ENCODE measurements at regions not wholly inside any gene's neighbourhood (a gene's known extent, or its start where the extent isn't known, plus 50 kb on each side); places are given as distances from the start of the nearest gene placed in this dataset.

DNA sequence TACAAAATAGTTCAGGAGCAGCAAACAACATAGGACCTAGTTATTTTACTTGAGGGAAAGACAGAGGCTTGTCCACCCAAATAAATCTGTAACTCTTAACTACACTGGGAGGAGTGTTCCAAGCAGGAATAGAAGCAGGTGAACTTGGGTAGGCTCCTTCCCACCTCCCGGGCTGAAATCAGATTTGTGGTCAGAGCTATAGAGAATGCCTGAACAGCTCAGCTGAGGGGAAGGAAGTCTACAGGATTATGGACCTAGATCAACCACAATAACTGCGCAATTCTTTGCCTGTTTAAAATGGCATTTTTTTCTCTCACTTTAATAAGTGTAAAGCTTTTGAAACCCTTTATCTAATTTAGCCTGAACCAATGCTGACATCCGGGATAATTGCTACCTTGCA lies 73.5 kb upstream of the IRS2 start:
- Histone ChIP-seq H3K36me3 (ENCODE audit: insufficient read depth, low read length) (no peaks in the 10 kb centered on the region), H3K79me2 (ENCODE audit: control insufficient read depth, insufficient read depth, low read length, unreplicated experiment) (no peaks in the 10 kb centered on the region), H2AFZ (ENCODE audit: low read length, unreplicated experiment) (no peak overlapping the region), H3K27ac (ENCODE audit: low read depth, low read length) (no peak overlapping the region), H3K4me1 (ENCODE audit: control insufficient read depth, insufficient read depth, low read length, unreplicated experiment) (peaks cover 15% of the 10 kb centered on the region), H3K4me3 (ENCODE audit: low read depth, low read length) (no peak overlapping the region), H3K27me3 (ENCODE audit: insufficient read depth, low read length) (peaks cover 4% of the 10 kb centered on the region; the same call in 1 of the 2 replicates)

DNA sequence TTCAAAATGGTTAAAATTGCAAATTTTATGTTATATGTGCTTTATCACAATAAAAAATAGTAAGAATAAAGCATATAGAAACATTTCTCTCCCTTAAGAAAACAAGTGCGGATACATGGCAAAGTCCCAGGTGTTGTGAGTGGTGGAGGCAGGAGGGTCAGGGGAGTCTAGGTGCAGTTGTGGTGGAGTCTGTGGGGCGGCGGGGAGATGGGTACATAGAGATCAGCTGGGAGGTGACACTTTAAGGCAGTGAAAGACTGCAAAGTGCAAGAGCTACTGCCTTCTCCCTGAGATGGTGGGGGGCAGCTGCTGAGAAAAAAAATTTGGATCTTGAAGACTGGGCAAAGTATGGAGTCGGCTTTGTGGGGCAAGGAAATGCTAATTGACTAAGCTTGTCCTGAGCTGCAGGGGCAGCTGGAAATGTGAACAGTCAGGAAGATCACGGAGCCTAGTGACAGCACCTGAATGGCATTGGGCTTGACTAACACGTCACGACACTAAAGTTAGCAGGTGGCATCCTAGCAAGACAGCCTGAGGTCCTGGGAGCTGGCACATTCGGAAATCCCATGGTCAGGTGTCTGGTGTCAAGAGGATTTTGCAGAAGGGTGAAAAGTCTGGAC lies 72.9 kb upstream of the IRS2 start:
- no peak overlapping the region for H3K4me3 ChIP-seq (ENCODE audit: low read depth, low read length)
- H3K36me3 ChIP-seq (ENCODE audit: insufficient read depth, low read length) = no peaks in the 10 kb centered on the region
- H3K4me1 ChIP-seq (ENCODE audit: control insufficient read depth, insufficient read depth, low read length, unreplicated experiment) = peaks cover 15% of the 10 kb centered on the region

DNA sequence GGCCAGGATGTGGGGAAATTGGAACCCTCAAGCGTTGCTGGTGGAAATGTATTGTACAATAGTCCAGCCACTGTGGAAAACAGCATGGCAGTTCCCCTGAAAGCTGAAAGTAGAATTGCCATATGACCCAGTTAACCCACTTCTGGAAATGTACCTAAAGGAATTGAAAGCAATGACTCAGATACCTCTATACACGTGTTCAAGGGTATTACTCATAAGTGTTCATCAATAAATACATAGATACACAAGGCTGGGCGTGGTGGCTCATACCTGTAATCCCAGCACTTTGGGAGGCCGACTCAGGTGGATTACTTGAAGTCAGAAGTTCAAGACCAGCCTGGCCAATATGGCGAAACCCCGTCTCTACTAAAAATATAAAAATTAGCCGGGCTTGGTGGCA lies 71.9 kb upstream of the IRS2 start:
- Histone ChIP-seq H3K27ac (ENCODE audit: low read depth, low read length) (no peak overlapping the region), H3K79me2 (ENCODE audit: control insufficient read depth, insufficient read depth, low read length, unreplicated experiment) (no peaks in the 10 kb centered on the region), H3K4me3 (ENCODE audit: low read depth, low read length) (no peak overlapping the region), H3K27me3 (ENCODE audit: insufficient read depth, low read length) (peaks cover 4% of the 10 kb centered on the region; the same call in 1 of the 2 replicates), H2AFZ (ENCODE audit: low read length, unreplicated experiment) (no peak overlapping the region), H3K36me3 (ENCODE audit: insufficient read depth, low read length) (no peaks in the 10 kb centered on the region), H3K4me1 (ENCODE audit: control insufficient read depth, insufficient read depth, low read length, unreplicated experiment) (peaks cover 15% of the 10 kb centered on the region)

More for the DNA sequence above, 72.9 kb upstream of the IRS2 start:
- Histone ChIP-seq H3K79me2 (ENCODE audit: control insufficient read depth, insufficient read depth, low read length, unreplicated experiment) (no peaks in the 10 kb centered on the region), H3K27me3 (ENCODE audit: insufficient read depth, low read length) (peaks cover 4% of the 10 kb centered on the region; the same call in 1 of the 2 replicates), H2AFZ (ENCODE audit: low read length, unreplicated experiment) (no peak overlapping the region), H3K27ac (ENCODE audit: low read depth, low read length) (no peak overlapping the region)

DNA sequence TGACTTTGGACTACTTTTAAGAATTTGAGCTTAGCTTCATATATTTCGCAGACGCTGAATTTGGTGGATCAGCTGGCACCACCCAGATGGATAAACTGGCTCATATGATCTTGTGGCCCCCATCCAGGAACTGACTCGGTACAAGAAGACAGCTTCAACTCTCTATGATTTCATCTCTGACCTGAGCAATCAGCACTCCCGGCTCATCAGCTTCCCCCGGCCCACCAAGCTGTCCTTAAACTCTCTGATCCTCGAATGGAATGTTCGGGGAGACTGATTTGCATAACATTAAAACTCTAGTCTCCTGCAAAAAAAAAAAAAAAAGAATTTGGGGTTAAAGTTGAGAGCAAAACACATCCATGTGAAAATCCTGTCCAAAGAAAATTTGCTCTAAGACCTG lies 71.4 kb upstream of the IRS2 start:
- H3K4me3 ChIP-seq (ENCODE audit: low read depth, low read length) = no peak overlapping the region
- H3K4me1 ChIP-seq (ENCODE audit: control insufficient read depth, insufficient read depth, low read length, unreplicated experiment) = peaks cover 10% of the 10 kb centered on the region
- no peaks in the 10 kb centered on the region for H3K36me3 ChIP-seq (ENCODE audit: insufficient read depth, low read length)
- no peak overlapping the region for H3K27ac ChIP-seq (ENCODE audit: low read depth, low read length)
- no peak overlapping the region for H2AFZ ChIP-seq (ENCODE audit: low read length, unreplicated experiment)
- H3K79me2 ChIP-seq (ENCODE audit: control insufficient read depth, insufficient read depth, low read length, unreplicated experiment) = no peaks in the 10 kb centered on the region
- peaks cover 4% of the 10 kb centered on the region; the same call in 1 of the 2 replicates for H3K27me3 ChIP-seq (ENCODE audit: insufficient read depth, low read length)

DNA sequence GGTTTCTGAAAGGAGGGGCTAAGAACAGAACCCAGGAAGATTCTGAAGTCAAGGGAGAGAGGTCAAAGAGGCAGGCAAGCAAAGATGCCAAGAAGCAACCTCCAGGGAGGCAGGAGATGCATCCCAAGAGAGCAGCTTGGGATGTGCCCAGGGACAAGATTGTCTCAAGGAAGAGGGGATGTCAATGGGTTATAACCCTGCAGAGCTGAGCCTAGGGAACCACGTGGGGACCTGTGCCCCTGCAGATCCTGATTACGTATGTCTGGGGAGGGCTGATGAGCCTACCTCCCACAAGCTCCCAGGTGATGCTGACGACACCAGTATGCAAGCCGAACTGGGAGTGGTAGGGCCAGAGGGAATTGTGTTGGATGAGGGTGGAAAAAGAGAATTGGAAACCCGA lies 70.9 kb upstream of the IRS2 start:
- peaks cover 4% of the 10 kb centered on the region; the same call in 1 of the 2 replicates for H3K27me3 ChIP-seq (ENCODE audit: insufficient read depth, low read length)
- H2AFZ ChIP-seq (ENCODE audit: low read length, unreplicated experiment) = no peak overlapping the region
- H3K4me1 ChIP-seq (ENCODE audit: control insufficient read depth, insufficient read depth, low read length, unreplicated experiment) = peaks cover 5% of the 10 kb centered on the region
- H3K4me3 ChIP-seq (ENCODE audit: low read depth, low read length) = no peak overlapping the region
- no peaks in the 10 kb centered on the region for H3K36me3 ChIP-seq (ENCODE audit: insufficient read depth, low read length)
- no peaks in the 10 kb centered on the region for H3K79me2 ChIP-seq (ENCODE audit: control insufficient read depth, insufficient read depth, low read length, unreplicated experiment)
- no peak overlapping the region for H3K27ac ChIP-seq (ENCODE audit: low read depth, low read length)

DNA sequence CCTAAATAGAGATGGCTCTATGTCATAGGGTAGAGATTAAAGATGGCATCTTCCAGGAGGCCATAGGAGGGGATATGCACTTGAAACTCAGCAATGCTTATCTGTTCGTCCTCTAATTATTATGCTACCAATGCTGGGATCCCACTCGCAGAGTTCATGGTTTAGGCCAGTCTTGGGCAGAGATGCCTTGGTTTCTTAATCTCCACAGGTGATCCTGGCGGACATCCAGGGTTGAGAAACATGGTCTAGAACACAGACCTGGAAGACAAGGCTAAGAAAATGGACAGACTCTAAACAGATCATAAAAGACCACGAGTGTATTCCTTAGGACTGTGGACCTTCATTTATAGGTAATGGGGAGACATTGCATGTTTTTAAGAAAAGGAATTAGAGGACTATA lies 70.0 kb upstream of the IRS2 start:
- Histone ChIP-seq H3K4me3 (ENCODE audit: low read depth, low read length) (no peak overlapping the region), H3K27ac (ENCODE audit: low read depth, low read length) (no peak overlapping the region), H3K36me3 (ENCODE audit: insufficient read depth, low read length) (no peaks in the 10 kb centered on the region), H3K79me2 (ENCODE audit: control insufficient read depth, insufficient read depth, low read length, unreplicated experiment) (no peaks in the 10 kb centered on the region), H3K4me1 (ENCODE audit: control insufficient read depth, insufficient read depth, low read length, unreplicated experiment) (no peaks in the 10 kb centered on the region), H3K27me3 (ENCODE audit: insufficient read depth, low read length) (peaks cover 4% of the 10 kb centered on the region; the same call in 1 of the 2 replicates), H2AFZ (ENCODE audit: low read length, unreplicated experiment) (no peak overlapping the region)

DNA sequence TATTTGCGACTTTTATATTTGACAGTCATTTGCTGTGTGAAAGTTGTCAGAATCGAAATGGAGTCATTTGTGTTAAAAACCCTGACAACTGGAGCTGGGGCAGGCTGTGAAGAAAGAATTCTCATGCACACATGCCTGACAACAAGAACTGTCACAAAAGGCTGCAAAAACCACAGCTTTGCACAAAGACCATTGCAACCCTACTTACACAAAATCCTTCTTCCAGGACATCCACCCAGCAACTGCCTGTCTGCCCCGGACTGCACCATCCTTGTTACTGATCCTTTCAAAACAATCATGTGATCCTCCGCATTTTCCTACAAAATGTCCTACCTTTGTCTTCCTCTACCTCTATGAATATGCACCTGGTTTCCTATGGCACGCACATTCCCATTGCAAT lies 66.8 kb upstream of the IRS2 start:
- H3K36me3 ChIP-seq (ENCODE audit: insufficient read depth, low read length) = no peaks in the 10 kb centered on the region
- H3K4me1 ChIP-seq (ENCODE audit: control insufficient read depth, insufficient read depth, low read length, unreplicated experiment) = no peaks in the 10 kb centered on the region
- H3K4me3 ChIP-seq (ENCODE audit: low read depth, low read length) = no peak overlapping the region
- H3K79me2 ChIP-seq (ENCODE audit: control insufficient read depth, insufficient read depth, low read length, unreplicated experiment) = no peaks in the 10 kb centered on the region
- no peak overlapping the region for H3K27ac ChIP-seq (ENCODE audit: low read depth, low read length)
- peaks cover 4% of the 10 kb centered on the region; the same call in 1 of the 2 replicates for H3K27me3 ChIP-seq (ENCODE audit: insufficient read depth, low read length)
- H2AFZ ChIP-seq (ENCODE audit: low read length, unreplicated experiment) = no peak overlapping the region

DNA sequence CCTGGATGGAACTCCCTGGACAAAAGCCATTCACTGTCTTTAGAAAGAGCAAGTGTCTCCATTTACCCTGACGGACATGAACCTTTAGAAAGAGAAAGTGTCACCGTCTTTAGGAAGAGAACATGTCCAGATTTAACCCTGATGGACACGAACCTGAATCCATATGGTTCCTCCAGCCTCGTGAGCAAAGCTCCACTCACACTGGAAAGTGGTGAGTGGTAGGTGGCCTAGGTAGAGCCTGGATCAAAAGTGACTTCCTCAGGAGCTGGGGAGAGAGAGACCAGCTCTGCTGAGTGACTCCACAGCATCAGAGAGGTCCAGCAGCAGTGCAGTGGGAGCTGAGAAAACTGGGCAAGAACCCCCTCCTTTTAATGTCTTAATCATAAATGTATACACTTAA lies 59.8 kb upstream of the IRS2 start:
- H3K4me3 ChIP-seq (ENCODE audit: low read depth, low read length) = no peak overlapping the region
- no peaks in the 10 kb centered on the region for H3K36me3 ChIP-seq (ENCODE audit: insufficient read depth, low read length)
- H2AFZ ChIP-seq (ENCODE audit: low read length, unreplicated experiment) = no peak overlapping the region
- peaks cover 12% of the 10 kb centered on the region for H3K4me1 ChIP-seq (ENCODE audit: control insufficient read depth, insufficient read depth, low read length, unreplicated experiment)
- H3K79me2 ChIP-seq (ENCODE audit: control insufficient read depth, insufficient read depth, low read length, unreplicated experiment) = no peaks in the 10 kb centered on the region
- no peak overlapping the region for H3K27ac ChIP-seq (ENCODE audit: low read depth, low read length)
- no peaks in the 10 kb centered on the region for H3K27me3 ChIP-seq (ENCODE audit: insufficient read depth, low read length)

DNA sequence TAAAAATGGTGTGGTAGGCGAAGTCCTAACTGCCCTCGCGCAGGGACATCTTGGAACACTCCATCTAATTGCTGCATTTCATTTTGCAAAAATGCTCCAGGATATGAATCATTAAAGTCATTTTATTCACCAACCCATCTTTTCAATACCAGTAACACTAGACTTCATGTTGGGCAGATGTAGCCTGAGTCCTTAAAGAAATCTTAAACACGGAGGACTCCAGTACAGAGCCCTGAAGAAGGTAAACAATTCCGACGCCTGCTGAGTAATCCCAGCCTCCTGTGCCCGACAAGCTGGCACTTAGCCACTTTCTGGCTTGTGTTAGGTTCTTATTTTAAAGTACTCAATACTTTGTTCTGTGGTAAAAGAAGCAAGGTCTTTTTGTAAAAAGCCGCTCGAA lies 58.0 kb upstream of the IRS2 start:
- Histone ChIP-seq H3K27me3 (ENCODE audit: insufficient read depth, low read length) (no peaks in the 10 kb centered on the region), H3K36me3 (ENCODE audit: insufficient read depth, low read length) (no peaks in the 10 kb centered on the region), H3K4me1 (ENCODE audit: control insufficient read depth, insufficient read depth, low read length, unreplicated experiment) (peaks cover 22% of the 10 kb centered on the region), H3K4me3 (ENCODE audit: low read depth, low read length) (no peak overlapping the region), H2AFZ (ENCODE audit: low read length, unreplicated experiment) (no peak overlapping the region), H3K79me2 (ENCODE audit: control insufficient read depth, insufficient read depth, low read length, unreplicated experiment) (no peaks in the 10 kb centered on the region), H3K27ac (ENCODE audit: low read depth, low read length) (no peak overlapping the region)

DNA sequence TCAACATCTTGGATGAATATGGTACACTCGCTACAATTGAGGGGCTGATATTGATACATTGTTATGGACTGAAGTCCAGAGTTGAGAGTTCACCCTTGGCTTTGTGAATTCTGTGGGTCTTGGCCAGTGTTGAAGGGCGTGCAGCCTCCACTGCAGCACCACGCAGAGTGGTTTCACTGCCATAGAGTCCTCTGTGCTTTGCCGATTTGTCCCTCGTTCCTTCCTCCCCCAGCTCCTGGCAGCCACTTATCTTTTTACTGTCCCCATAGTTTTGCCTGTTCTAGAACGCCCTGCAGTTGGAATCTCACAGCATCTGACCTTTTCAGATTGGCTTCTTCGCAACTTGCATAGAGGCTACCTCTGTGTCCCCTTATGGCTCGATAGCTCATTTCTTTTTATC lies 57.3 kb upstream of the IRS2 start:
- Histone ChIP-seq H3K79me2 (ENCODE audit: control insufficient read depth, insufficient read depth, low read length, unreplicated experiment) (no peaks in the 10 kb centered on the region), H2AFZ (ENCODE audit: low read length, unreplicated experiment) (no peak overlapping the region), H3K36me3 (ENCODE audit: insufficient read depth, low read length) (no peaks in the 10 kb centered on the region), H3K27me3 (ENCODE audit: insufficient read depth, low read length) (no peaks in the 10 kb centered on the region), H3K27ac (ENCODE audit: low read depth, low read length) (no peak overlapping the region), H3K4me1 (ENCODE audit: control insufficient read depth, insufficient read depth, low read length, unreplicated experiment) (peaks cover 22% of the 10 kb centered on the region), H3K4me3 (ENCODE audit: low read depth, low read length) (no peak overlapping the region)

DNA sequence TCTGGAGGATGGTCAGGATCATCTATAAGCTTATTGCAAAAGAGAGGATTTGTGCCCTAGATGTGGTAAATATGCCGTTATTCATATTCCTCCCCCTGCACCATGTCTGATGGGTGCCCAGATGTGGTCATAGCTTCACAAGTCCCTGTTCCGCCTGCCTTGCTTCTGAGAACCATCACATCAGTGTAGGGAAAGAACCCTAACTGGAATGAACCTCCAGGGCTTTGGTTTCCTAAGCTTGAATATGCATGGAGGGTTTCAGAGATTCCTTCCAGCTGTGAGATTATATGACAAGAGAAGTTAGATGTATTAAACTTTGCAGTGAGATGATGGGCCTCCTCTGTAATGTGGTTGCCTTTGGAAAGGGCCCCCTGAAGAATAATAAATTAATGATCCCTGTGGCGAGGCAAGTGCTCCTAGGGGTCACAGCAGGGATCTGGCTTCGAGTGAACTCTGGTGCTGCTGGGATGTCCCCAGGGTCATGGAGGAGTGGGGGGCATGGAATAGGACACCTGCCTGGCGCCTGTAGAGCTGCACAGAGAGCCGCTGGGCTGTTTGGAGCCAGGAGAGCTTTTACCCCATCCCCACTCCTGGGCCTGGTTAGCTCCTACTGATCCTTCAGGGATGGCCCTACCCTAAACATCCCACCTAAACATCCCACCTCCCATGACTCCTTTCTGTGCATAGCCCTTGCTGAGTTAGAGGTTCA lies 56.0 kb upstream of the IRS2 start:
- Histone ChIP-seq H3K4me1 (ENCODE audit: control insufficient read depth, insufficient read depth, low read length, unreplicated experiment) (peaks cover 22% of the 10 kb centered on the region), H3K36me3 (ENCODE audit: insufficient read depth, low read length) (no peaks in the 10 kb centered on the region), H2AFZ (ENCODE audit: low read length, unreplicated experiment) (no peak overlapping the region), H3K27ac (ENCODE audit: low read depth, low read length) (no peak overlapping the region), H3K79me2 (ENCODE audit: control insufficient read depth, insufficient read depth, low read length, unreplicated experiment) (no peaks in the 10 kb centered on the region), H3K4me3 (ENCODE audit: low read depth, low read length) (no peak overlapping the region), H3K27me3 (ENCODE audit: insufficient read depth, low read length) (no peaks in the 10 kb centered on the region)
